Rectal smooth muscle tissue (tissue), 1 donor: ENCODE measurements at regions not wholly inside any gene's neighbourhood (a gene's known extent, or its start where the extent isn't known, plus 50 kb on each side); places are given as distances from the start of the nearest gene placed in this dataset.
"Not testable (repeated sequence)": the region's sequence is repeated elsewhere in the genome, so short reads cannot be mapped to it uniquely, and the experiment has no call there.

Experiments
- H3K27ac ChIP-seq: one replicate; pipeline ENCODE4 v1.7.0; 2013; ENCODE audit warnings: low read depth, low read length, inconsistent platforms
- H3K27me3 ChIP-seq: one replicate; pipeline ENCODE4 v1.7.0; 2013; ENCODE audit warnings: low read length; ENCODE audit not compliant: control insufficient read depth, insufficient read depth
- H3K36me3 ChIP-seq: one replicate; pipeline ENCODE4 v1.7.0; 2013; ENCODE audit warnings: low read length; ENCODE audit not compliant: control insufficient read depth, insufficient read depth
- H3K4me1 ChIP-seq: one replicate; pipeline ENCODE4 v1.7.0; 2013; ENCODE audit warnings: low read length; ENCODE audit not compliant: control insufficient read depth, insufficient read depth
- H3K4me3 ChIP-seq: one replicate; pipeline ENCODE4 v1.7.0; 2013; ENCODE audit warnings: low read length
- H3K9ac ChIP-seq: one replicate; pipeline ENCODE4 v1.7.0; 2013; ENCODE audit warnings: low read length

GRCh38 chr6:135703621-135704020, 147.9 kb upstream of the PDE7B start:
- Histone ChIP-seq H3K27ac (no peak overlapping the region), H3K9ac (no peak overlapping the region), H3K36me3 (no peaks in the 10 kb centered on the region), H3K4me3 (no peak overlapping the region), H3K4me1 (no peaks in the 10 kb centered on the region), H3K27me3 (no peaks in the 10 kb centered on the region)

DNA sequence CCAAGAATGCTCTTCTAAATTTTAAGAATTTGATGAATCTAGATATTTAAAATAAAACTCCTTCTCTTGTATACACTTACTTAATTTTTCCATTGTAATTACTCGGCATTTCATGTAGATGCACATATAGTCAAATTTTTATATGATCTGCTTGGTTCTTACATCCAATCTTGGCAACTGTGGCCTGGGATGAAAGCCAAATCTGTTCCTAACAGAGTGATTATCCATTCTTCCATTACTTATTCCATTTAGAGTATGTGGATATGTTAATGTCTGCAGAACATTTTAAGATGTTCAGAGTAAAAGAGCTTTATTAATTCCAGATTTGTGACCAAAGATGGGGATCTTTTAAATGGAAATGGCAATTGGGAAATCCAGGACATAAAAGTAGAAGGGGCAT, 144.1 kb upstream of the PDE7B start:
- H3K27me3 ChIP-seq, result no peaks in the 10 kb centered on the region
- H3K9ac ChIP-seq, result no peak overlapping the region
- H3K4me3 ChIP-seq, result no peak overlapping the region
- H3K27ac ChIP-seq, result no peak overlapping the region
- no peaks in the 10 kb centered on the region for H3K4me1 ChIP-seq
- H3K36me3 ChIP-seq, result no peaks in the 10 kb centered on the region

GRCh38 chr6:135710042-135710441, 141.5 kb upstream of the PDE7B start:
- Histone ChIP-seq H3K9ac (no peak overlapping the region), H3K27ac (no peak overlapping the region), H3K36me3 (no peaks in the 10 kb centered on the region), H3K27me3 (no peaks in the 10 kb centered on the region), H3K4me3 (no peak overlapping the region), H3K4me1 (no peaks in the 10 kb centered on the region)

DNA sequence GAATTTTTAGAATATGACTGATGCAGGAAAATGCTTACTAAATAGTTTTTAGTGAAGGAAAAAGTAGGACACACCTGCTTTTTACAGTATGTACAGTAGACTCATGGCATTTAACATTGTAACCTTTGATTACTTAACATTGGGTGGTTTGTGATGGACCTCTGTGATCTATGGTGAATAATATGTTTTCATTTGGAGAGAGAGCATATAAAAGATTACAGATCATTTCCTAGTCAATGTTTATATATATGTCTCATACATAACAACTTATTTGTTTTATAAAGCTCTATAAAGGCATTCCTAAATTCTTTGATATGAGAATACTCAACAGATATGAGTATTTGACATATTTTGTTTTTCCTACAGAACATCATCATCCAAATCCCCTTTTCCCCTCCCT, 129.3 kb upstream of the PDE7B start:
- Histone ChIP-seq H3K4me1 (no peaks in the 10 kb centered on the region), H3K9ac (no peak overlapping the region), H3K36me3 (no peaks in the 10 kb centered on the region), H3K27me3 (no peaks in the 10 kb centered on the region), H3K27ac (no peak overlapping the region), H3K4me3 (no peak overlapping the region)

DNA sequence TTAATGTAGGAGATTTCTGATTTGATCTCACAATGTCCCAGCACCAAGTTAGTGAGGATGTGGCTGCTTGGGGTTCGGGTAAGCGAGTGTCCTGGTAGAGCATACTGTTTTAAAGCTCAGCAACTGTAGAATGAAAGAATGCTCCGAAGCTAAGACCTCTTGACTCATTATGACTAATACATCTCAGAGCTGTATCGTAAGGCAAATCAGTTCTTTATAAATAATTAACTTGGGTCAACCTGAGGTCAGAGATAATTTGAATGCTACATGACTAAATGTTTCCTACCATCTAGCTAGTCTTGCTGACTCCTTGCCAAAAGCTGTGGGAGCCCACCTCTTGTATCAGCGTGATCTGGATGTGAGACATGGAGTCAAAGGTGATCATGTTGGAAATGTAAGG, 128.8 kb upstream of the PDE7B start:
- H3K4me3 ChIP-seq, result no peak overlapping the region
- H3K27me3 ChIP-seq, result no peaks in the 10 kb centered on the region
- H3K4me1 ChIP-seq, result no peaks in the 10 kb centered on the region
- H3K36me3 ChIP-seq, result no peaks in the 10 kb centered on the region
- no peak overlapping the region for H3K27ac ChIP-seq
- no peak overlapping the region for H3K9ac ChIP-seq

GRCh38 chr6:135728589-135728988, 122.9 kb upstream of the PDE7B start:
- H3K27me3 ChIP-seq, result no peaks in the 10 kb centered on the region
- no peak overlapping the region for H3K4me3 ChIP-seq
- no peaks in the 10 kb centered on the region for H3K36me3 ChIP-seq
- no peak overlapping the region for H3K9ac ChIP-seq
- H3K4me1 ChIP-seq, result no peaks in the 10 kb centered on the region
- H3K27ac ChIP-seq, result no peak overlapping the region

DNA sequence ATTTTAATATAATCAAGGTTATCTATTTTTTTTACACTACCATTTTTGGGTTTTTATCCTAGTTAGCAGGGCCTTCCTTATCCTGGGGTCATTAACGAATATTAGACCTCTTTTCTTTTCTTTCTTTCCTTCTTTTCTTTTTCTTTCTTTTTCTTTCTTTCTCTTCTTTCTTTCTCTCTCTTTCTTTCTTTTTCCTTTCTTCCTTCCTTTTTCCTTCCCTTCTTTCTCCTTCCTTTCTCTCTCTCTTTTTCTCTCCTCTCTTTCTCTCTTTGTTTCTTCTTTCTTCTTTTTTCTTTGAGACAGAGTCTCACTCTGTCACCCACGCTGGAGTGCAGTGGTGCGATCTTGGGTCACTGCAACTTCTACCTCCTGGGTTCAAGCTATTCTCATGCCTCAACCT, 120.4 kb upstream of the PDE7B start:
- Histone ChIP-seq H3K27me3 (no peaks in the 10 kb centered on the region), H3K36me3 (no peaks in the 10 kb centered on the region), H3K27ac (no peak overlapping the region), H3K4me1 (no peaks in the 10 kb centered on the region), H3K4me3 (no peak overlapping the region), H3K9ac (no peak overlapping the region)

- H3K27ac ChIP-seq, H3K4me3 ChIP-seq, H3K27me3 ChIP-seq, H3K36me3 ChIP-seq, H3K9ac ChIP-seq, H3K4me1 ChIP-seq: not testable (repeated sequence)
These were observed 115.2 kb upstream of the PDE7B start for GRCh38 chr6:135736351-135736750.

DNA sequence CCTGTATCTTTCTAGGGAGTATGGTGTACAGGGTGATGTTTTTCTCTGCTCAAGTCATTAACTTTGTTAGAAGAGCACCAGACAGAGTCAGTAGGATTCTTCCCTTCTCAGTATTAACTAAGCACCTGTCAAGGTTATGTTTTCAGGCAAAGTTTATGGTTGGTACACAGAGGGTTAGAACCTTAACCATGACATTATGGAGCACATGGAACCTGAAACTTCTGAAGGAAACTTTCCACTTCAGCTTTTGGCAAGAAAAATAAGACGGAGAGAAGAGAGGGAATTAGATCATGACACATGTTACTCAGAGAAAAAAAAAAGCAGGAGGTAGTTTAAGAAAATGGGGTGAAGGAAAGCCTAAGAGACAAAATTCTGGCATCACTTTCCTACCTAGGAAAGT, 112.9 kb upstream of the PDE7B start:
- no peak overlapping the region for H3K27ac ChIP-seq
- no peaks in the 10 kb centered on the region for H3K36me3 ChIP-seq
- no peaks in the 10 kb centered on the region for H3K27me3 ChIP-seq
- no peak overlapping the region for H3K4me3 ChIP-seq
- no peaks in the 10 kb centered on the region for H3K4me1 ChIP-seq
- H3K9ac ChIP-seq, result no peak overlapping the region

GRCh38 chr6:135739288-135739687, 112.2 kb upstream of the PDE7B start:
- Histone ChIP-seq H3K4me1 (no peaks in the 10 kb centered on the region), H3K9ac (no peak overlapping the region), H3K27me3 (no peaks in the 10 kb centered on the region), H3K27ac (no peak overlapping the region), H3K36me3 (no peaks in the 10 kb centered on the region), H3K4me3 (no peak overlapping the region)

- Histone ChIP-seq H3K9ac (no peak overlapping the region), H3K36me3 (no peaks in the 10 kb centered on the region), H3K27ac (no peak overlapping the region), H3K4me1 (no peaks in the 10 kb centered on the region), H3K4me3 (no peak overlapping the region), H3K27me3 (no peaks in the 10 kb centered on the region)
These were observed 110.9 kb upstream of the PDE7B start for GRCh38 chr6:135740580-135740979.

- Histone ChIP-seq H3K4me3 (no peak overlapping the region), H3K36me3 (no peaks in the 10 kb centered on the region), H3K4me1 (no peaks in the 10 kb centered on the region), H3K9ac (no peak overlapping the region), H3K27ac (no peak overlapping the region), H3K27me3 (no peaks in the 10 kb centered on the region)
These were observed 108.0 kb upstream of the PDE7B start for GRCh38 chr6:135743476-135743875.

GRCh38 chr6:135748189-135748588, 103.3 kb upstream of the PDE7B start:
- no peak overlapping the region for H3K4me3 ChIP-seq
- no peaks in the 10 kb centered on the region for H3K4me1 ChIP-seq
- H3K36me3 ChIP-seq, result no peaks in the 10 kb centered on the region
- no peak overlapping the region for H3K27ac ChIP-seq
- H3K9ac ChIP-seq, result no peak overlapping the region
- no peaks in the 10 kb centered on the region for H3K27me3 ChIP-seq

- H3K27me3 ChIP-seq, result no peaks in the 10 kb centered on the region
- no peaks in the 10 kb centered on the region for H3K4me1 ChIP-seq
- H3K9ac ChIP-seq, result no peak overlapping the region
- no peak overlapping the region for H3K4me3 ChIP-seq
- no peaks in the 10 kb centered on the region for H3K36me3 ChIP-seq
- H3K27ac ChIP-seq, result no peak overlapping the region
These were observed 101.4 kb upstream of the PDE7B start for GRCh38 chr6:135750081-135750480.
